Kidney epithelial cell (primary cell): ENCODE measurements at regions not wholly inside any gene's neighbourhood (a gene's known extent, or its start where the extent isn't known, plus 50 kb on each side); places are given as distances from the start of the nearest gene placed in this dataset.

Experiments
- DNase-seq: peaks from one replicate; pipeline ENCODE4 v3.0.0-alpha.2; 2010; ENCODE audit warnings: low read depth
- H3K27me3 ChIP-seq: 2 replicates; pipeline ENCODE4 v1.6.0; 2011; ENCODE audit warnings: low read length; ENCODE audit not compliant: control insufficient read depth, insufficient read depth
- H3K36me3 ChIP-seq: 2 replicates; pipeline ENCODE4 v1.5.1; 2011; ENCODE audit warnings: low read length; ENCODE audit not compliant: control insufficient read depth, insufficient read depth
- H3K4me3 ChIP-seq: 2 replicates; pipeline ENCODE4 v1.5.1; 2011; ENCODE audit warnings: low read depth, mild to moderate bottlenecking, control low read depth, low read length
- TF ChIP-seq, protein P1 (sequence below): IDR thresholded peaks from 2 replicates; pipeline ENCODE4 v1.5.1; 2011; ENCODE audit warnings: mild to moderate bottlenecking, moderate library complexity, low read length, control low read depth, inconsistent platforms; ENCODE audit not compliant: insufficient read depth, poor library complexity, severe bottlenecking

DNA sequence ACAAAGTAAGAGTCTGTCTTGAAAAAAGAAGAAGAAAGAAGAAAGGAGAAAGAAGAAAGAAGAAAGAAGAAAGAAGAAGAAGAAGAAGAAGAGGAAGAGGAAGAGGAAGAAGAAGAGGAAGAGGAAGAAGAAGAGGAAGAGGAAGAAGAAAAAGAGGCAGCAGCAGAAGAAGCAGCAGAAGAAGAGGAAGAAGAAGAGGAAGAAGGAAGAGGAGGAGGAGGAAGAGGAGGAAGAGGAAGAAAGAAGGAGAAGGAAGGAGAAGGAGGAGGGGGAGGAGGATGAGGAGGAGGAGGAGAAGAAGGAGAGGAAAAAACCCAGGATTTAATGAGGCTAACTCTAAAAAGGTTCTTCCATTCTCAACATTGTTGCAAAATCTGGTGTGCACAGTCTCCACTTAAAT lies 95.4 kb upstream of the PDE10A start:
- TF ChIP-seq, protein P1, sequence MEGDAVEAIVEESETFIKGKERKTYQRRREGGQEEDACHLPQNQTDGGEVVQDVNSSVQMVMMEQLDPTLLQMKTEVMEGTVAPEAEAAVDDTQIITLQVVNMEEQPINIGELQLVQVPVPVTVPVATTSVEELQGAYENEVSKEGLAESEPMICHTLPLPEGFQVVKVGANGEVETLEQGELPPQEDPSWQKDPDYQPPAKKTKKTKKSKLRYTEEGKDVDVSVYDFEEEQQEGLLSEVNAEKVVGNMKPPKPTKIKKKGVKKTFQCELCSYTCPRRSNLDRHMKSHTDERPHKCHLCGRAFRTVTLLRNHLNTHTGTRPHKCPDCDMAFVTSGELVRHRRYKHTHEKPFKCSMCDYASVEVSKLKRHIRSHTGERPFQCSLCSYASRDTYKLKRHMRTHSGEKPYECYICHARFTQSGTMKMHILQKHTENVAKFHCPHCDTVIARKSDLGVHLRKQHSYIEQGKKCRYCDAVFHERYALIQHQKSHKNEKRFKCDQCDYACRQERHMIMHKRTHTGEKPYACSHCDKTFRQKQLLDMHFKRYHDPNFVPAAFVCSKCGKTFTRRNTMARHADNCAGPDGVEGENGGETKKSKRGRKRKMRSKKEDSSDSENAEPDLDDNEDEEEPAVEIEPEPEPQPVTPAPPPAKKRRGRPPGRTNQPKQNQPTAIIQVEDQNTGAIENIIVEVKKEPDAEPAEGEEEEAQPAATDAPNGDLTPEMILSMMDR: no peak
- Histone ChIP-seq H3K36me3 (no peaks in the 10 kb centered on the region), H3K4me3 (no peak overlapping the region), H3K27me3 (no peaks in the 10 kb centered on the region)
- DNase-seq: no peak

DNA sequence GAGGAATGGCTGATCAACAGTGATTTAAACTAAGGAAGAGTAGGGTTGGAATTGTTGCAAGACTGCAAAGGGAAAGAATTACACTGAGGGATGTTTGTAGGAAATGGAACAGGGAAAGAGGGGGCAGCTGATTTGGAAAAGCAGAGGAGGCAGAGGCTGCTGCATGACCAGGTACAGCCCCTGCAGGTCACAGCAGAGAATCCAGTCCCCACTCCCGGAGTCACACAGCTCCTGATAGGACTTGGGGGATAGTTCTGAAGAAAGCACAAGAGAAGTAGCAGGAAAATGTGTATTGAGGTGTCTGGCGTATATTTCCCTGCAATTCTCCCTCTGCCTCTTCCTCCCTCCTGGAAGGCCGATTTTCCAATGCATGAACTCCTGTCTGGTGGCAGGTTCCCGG lies 92.5 kb upstream of the PDE10A start:
- TF ChIP-seq, protein P1: no peak
- Histone ChIP-seq H3K36me3 (no peaks in the 10 kb centered on the region), H3K27me3 (no peaks in the 10 kb centered on the region), H3K4me3 (no peak overlapping the region)
- DNase-seq: no peak

DNA sequence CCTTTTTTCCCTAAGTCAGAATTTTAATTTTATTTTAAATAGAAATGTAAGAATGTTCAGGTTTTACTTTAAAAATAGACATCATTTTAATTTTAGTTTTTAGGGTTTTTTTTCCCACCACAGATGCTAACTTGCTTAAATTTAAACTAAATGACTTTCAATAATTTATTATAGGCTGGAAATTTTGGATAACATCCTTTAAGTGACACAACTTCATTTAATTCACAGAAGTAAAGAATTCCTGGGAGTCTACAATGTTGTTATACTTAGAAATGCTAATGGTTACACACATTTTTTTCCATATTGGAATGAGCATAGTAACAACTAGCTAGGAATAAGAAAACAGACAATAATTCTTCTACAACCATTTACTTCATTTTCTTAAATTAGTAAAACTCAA lies 90.5 kb upstream of the PDE10A start:
- Histone ChIP-seq H3K4me3 (no peak overlapping the region), H3K27me3 (no peaks in the 10 kb centered on the region), H3K36me3 (no peaks in the 10 kb centered on the region)
- no peak for DNase-seq
- TF ChIP-seq, protein P1: no peak

DNA sequence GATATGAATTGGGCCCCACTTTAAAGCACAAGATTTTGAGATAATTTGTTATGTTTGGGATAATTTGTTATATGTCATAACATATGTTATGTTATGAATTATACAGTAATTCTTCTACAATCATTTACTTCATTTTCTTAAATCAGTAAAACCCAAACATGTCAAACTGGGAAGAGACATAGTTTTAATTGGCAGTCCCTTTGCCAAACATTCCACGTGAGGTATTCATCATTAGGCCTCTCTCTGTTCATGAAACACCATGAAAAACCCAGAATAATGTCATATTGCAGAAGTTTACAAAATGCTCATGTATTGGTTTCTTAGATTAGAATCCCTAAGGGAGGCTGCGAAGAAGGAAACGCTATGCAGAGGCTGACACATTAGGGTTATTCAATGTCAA lies 89.4 kb upstream of the PDE10A start:
- Histone ChIP-seq H3K36me3 (no peaks in the 10 kb centered on the region), H3K27me3 (no peaks in the 10 kb centered on the region), H3K4me3 (no peak overlapping the region)
- TF ChIP-seq, protein P1: no peak
- no peak for DNase-seq

DNA sequence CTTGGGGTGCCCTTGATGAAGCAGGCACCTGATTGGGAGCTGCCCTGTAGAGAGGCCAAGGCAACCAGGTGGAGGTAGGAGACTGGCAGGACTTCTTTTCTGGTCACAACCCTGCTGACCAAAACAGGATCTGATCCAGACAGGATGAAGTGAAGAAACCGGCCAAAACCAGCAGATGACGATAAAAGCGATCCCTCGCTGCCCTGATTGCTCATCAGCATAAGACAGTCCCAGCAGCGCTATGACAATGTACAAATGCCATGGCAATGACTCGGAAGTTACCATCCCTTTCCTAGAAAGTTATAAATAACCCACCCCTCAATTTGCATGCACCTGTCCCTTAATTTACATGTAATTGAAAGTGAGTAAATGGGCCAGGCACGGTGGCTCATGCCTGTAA lies 88.4 kb upstream of the PDE10A start:
- TF ChIP-seq, protein P1: no peak

DNA sequence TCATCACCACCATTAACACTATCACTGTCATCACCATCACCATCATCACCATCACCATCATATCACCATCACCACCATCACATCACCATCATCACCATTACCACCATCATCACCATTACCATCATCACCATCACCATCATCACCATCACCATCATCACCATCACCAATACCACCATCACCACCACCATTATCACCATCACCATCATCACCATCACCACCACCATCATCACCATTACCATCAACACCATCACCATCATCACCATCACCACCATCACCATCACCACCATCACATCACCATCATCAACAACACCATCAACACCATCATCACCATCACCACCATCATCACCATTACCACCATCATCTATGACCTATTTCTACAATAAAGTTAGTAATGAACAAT lies 86.1 kb upstream of the PDE10A start:
- Histone ChIP-seq H3K27me3 (no peaks in the 10 kb centered on the region), H3K4me3 (no peak overlapping the region), H3K36me3 (no peaks in the 10 kb centered on the region)
- TF ChIP-seq, protein P1: no peak
- no peak for DNase-seq

More for the DNA sequence above, 88.4 kb upstream of the PDE10A start:
- DNase-seq: no peak
- no peaks in the 10 kb centered on the region for H3K36me3 ChIP-seq
- H3K27me3 ChIP-seq: no peaks in the 10 kb centered on the region
- H3K4me3 ChIP-seq: no peak overlapping the region
